ENCODE measurements at regions not wholly inside any gene's neighbourhood (a gene's known extent, or its start where the extent isn't known, plus 50 kb on each side); places are given as distances from the start of the nearest gene placed in this dataset.

GRCh38 chr3:80445641-80446040 is 677.8 kb upstream of the ROBO1 start:
- no peak for TF ChIP-seq EZH2phosphoT487 (IDR thresholded peaks at IDR 0.05; ENCODE audit: insufficient read depth, low read depth)
- no peak for TF ChIP-seq EZH2 (IDR thresholded peaks at IDR 0.05; ENCODE audit: insufficient read depth, poor library complexity, severe bottlenecking)
